Islet of Langerhans (tissue), 1 donor: ENCODE measurements at regions not wholly inside any gene's neighbourhood (a gene's known extent, or its start where the extent isn't known, plus 50 kb on each side); places are given as distances from the start of the nearest gene placed in this dataset.
"Not testable (repeated sequence)": the region's sequence is repeated elsewhere in the genome, so short reads cannot be mapped to it uniquely, and the experiment has no call there.

Source experiments
- FAIRE-seq: peaks from one replicate; lab custom pipeline; 2011; peaks lifted over from hg19 to GRCh38; lab: Jason Lieb, UNC

DNA sequence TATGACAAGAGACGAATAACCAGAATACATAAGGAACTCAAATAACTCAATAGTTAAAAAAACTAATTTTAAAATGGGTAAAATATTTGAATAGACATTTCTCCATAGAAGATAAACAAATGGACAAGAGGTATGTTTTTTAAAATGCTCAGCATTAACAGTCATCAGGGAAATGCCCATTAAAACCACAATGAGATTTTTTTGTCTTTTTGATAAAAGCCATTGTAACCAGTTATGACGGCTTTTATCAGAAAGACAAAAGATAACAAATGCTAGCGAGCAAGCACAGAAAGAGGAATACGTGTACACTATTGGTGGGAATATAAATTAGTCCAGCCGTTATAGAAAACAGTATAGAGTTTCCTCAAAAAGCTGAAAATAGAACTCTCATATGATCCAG lies 388.2 kb upstream of the INTU start:
- FAIRE-seq: no peak

DNA sequence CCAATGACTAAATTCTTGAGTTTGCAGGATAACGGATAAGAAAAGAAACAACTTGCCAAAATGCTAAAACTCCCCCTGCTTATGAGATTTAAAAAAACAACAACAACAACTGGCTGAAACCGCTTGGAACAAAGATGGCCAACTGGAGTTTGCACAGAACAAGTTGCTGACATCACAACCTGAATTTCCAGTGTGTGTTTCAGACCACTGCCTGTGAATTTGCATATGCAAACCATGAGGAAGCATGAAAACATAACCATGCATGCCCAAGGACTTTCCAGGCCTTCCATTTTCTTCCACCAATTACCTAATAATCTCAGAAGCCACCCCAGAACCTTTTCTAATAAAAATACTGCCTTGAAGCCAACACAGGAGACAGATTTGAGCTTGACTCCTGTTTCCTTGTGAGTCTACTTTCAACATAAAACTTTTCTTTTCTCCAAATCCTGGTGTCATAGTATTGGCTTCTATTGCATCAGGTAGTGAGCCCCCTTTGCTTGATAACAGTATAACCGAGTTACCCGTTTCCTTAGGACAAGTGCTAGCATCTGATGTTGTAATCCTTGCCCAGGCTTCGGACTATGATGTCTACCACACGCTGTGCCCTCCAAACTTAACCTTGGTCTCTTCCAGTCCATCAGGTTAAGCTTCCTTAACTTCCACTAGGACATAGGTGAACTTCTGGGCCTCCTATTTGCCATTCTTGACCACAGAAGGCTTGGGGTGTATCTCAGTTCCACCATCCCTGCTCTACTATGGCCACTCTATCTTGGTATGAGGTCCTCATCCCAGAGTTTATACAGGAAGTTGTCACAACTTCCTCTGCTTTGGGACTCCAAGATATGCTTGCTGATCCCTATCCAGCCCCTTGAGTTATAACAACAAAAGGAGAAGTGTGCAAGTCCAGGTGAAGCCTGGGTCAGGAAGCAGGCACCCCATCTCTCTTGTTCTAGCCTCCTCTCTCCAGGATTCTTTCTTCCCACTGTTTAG lies 385.5 kb upstream of the INTU start:
- FAIRE-seq: no peak

DNA sequence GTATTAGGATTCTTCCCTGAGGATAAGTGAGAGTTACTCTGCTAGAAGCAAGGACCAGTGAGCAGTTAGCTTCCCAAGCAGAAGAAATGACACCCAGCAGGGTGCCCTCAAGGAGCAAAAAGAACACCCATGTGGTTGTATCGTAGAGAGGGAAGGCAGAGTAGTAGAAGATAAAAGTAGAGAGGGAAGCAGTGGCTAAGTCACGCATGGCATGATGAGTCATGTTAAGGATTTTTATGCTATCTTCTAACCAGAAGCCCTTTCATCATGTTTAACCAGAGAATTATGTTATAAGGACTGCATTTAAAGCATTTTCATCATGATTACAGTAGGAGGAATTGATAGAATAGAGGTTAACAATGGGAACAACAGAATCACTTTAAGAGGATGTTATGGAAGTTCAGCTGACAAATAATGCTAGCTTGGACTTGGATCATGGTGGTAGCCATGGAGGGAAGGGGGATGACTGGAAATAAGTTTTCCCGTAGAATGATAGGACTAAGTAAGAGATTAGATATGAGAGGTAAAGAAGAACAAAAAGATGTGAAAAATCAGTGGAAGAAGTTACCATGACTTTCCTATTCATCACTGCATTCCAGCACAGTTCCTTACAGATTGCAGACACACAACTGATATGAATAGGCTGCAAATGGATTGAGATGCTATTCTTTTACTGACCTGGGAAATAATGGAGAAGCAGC lies 383.5 kb upstream of the INTU start:
- FAIRE-seq: no peak

DNA sequence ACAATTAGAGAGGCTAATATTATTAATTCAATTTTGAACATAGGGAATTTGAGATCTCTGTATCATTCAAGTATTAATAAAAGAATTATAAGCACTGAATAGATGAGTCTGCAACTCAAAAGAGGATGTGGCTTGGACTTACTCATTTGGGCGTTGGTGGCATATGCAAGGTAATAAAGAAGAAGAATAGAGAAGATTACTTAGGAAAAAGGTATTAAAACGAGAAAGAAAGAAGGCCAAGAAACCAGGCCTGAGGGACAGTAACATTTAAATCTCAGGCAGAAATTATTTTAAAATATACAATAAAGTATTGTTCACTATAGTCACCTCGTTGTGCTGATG lies 383.0 kb upstream of the INTU start:
- no peak for FAIRE-seq

GRCh38 chr4:127250577-127250976 lies 382.2 kb upstream of the INTU start:
- no peak for FAIRE-seq

DNA sequence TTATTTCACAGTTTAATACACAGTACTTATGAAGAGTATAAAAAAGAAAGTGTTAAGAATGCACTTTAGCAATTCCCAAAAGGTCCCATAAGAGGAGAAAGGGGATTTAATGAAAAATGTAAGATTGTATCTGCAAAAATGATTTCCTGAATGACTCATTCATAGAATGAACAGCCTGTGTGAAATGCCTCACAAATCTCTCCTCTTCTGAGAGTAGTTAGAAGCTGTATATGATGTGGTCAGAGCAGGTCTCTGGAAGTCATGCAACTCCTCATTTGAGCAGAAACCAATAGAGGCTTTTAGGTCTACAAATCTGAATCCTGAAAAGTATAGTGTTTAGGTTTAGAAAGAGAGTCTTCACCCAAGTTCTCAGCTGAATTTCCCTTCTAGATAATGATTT lies 381.3 kb upstream of the INTU start:
- FAIRE-seq: no peak

DNA sequence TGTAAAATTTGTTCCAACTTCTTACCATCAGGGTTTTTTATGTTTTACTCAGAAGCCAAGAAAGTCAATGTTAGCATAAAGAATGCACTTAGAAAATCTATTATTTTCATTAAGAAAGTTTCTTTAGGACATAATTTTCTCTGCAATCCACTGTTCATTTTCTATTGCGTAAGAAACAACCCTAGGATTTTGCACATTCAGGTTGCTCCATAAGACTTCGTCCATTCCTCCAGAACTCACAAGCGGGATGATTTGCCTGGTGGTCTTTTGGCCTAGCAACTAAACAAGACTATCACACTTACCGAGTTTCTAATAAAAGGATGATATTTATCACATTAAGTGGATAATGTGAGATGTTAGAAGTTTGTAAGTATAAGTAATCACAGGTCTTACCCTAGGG lies 376.3 kb upstream of the INTU start:
- FAIRE-seq: no peak

GRCh38 chr4:127261476-127261875 lies 371.3 kb upstream of the INTU start:
- no peak for FAIRE-seq

DNA sequence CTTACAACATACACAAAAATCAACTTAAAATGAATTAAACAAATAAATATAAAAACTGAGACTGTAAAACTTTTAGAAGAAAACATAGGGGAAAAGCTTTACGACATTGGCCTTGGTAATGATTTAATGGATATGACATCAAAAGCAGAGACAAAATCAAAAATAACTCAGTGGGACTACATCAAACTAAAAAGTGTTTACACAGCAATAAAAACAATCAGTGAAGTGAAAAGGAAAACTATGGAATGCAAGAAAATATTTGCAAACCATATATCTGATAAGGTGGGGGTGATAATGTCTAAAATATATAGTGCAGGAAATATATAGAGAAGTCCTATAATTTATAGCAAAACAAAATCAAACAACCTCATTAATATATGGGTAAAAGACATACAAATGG lies 364.4 kb upstream of the INTU start:
- no peak for FAIRE-seq

DNA sequence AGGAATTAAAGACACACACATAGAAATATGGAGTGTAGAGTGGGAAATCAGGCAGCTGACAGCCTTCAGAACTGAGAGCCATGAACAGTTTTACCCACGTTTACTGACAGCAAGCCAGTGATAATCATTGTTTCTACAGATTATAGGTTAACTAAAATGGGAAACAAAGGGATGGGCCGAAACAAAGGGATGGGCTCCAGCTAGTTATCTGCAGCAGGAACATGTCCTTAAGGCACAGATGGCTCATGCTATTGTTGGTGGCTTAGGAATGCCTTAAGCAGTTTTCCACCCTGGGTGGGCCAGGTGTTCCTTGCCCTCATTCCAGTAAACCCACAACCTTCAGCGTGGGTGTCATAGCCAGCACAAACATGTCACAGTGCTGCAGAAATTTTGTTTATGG lies 355.7 kb upstream of the INTU start:
- not testable (repeated sequence) for FAIRE-seq

DNA sequence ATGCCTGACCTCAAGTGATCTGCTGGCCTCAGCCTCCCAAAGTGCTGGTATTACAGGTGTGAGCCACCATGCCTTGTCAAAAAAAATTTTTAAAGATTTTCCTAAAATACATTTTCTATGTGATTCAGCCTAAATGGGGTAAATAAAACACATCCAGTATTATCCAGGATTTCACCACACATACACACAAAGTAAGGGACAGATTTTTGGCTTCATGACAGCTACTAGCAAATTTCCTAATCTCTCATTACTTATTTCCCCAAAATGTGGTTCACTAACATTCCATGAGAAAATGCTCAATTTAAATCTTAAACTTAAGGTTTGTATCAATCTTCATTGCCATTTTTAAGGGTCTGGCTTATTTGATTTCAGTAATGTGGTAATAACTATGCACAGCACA lies 348.5 kb upstream of the INTU start:
- FAIRE-seq: no peak

DNA sequence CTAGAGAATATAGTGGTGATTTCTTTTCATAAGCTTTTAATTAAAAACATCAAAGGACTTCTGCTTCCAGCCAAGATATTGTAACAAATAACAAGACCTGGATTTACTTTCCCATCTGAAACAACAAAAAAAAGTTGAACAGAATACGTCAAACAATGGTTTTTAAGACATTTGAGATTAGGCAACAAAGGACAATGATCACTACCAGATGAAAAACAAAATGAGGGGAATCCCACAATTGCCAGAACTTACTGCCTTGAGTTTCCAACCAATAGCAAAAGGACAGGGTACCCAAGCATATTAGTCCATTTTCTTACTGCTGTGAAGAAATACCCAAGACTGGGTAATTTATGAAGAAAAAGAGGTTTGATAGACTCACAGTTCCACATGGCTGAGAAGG lies 341.4 kb upstream of the INTU start:
- FAIRE-seq: no peak

DNA sequence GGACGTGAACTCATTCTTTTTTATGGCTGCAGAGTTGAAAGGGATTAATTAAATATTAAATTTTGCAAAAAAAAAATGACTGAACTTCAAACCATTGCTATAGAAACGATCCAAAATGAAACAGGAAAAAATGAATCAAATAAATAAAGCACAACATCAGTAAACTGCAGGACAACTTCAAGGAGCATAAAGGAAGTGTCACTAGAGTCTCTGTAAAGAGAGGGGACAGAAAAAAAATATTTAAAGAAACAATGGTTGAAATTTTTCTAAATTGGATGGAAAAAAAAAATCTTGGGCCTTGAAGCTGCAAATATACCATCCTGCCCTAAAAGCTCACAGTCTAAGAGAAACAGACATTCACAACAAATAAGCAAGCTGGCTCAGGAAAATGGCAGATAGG lies 339.3 kb upstream of the INTU start:
- FAIRE-seq: no peak

DNA sequence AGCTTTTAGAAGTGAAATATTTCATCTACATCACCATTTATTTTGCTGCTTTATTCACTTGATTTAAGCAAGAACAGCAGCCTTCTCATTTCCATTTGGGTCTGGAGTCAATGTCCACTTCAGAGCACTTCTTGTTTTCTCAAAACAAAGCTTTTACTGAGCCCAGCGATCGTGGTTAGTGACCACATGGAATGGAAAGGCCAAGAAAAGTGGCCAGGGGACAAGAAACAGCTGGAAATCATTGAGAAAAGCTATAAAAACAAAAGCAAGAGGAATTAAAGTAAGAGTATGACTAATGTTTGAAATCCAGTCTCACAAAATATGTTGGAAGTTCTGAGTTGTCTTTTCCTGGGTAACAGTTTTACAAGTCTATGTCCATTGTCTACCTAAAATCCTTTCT lies 328.4 kb upstream of the INTU start:
- FAIRE-seq: no peak

DNA sequence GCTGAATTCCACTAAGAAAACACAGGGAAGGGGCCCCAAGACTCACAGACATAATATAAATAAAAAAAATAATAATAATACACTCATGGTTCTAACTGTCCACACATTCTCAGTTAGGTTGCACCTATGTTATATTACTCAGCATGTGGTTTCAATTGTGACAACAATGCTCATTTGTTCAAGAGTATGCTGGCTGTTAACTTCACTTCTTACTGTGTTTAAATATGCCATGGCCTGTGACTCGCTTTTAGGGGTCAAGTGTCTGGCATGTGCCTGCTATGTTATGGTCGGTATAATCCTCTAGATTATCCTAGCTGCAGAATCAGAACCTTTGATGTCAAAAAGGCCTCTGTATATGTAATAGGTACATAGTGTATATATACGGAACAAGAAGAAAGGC lies 324.8 kb upstream of the INTU start:
- FAIRE-seq: no peak

- FAIRE-seq: no peak
These were observed 323.2 kb upstream of the INTU start for GRCh38 chr4:127309369-127310102.

DNA sequence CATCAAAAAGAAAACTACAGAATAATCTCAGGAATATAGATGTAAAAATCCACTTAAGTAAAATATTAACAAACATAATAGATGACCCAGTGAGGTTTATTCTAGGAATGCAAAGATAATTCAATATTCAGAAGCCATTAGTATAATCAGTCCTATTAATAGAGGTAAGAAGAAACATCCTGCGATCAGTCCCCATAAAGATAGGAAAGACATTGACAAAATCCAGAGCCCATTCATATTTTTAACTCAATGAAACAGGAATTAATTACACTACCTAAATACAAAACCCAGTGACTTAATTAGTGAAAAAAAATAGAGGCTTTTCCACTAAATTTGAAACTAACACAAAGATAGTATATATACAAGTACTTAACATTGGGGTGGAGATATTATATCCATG lies 321.4 kb upstream of the INTU start:
- no peak for FAIRE-seq

DNA sequence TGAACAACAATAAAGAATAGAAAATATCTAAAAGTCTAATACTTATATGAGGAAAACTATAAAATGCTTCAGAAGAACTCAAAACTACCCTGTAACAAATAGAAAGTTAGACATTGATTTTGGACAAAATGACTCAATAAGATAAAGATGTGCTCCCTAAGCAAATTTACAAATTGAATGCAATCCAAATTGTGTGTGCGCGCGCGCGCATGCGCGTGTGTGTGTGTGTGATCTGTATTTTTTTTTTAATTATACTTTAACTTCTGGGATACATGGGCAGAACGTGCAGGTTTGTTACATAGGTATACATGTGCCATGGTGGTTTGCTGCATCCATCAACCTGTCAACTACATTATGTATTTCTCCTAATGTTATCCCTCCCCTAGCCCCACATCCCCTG lies 320.8 kb upstream of the INTU start:
- no peak for FAIRE-seq

DNA sequence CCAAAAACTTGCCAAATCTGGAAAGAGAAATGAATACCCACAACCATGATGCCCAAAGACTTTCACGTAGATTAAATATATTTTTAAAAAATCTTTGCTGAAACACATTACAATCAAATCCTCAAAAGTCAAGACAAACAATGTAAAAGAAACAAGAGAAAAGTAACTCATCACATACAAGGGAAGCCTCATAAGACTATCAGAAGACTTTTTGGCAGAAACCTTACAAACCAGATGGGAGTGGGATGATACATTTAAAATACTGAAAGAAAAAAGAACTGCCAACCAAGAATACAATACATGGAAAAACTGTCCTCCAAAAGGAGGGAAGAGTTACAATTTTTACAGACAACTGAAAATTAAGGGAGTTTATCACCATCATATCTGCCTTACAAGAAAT lies 319.0 kb upstream of the INTU start:
- FAIRE-seq: no peak

- no peak for FAIRE-seq
These were observed 305.3 kb upstream of the INTU start for GRCh38 chr4:127327491-127327890.

GRCh38 chr4:127335073-127335620 lies 297.6 kb upstream of the INTU start:
- FAIRE-seq: no peak

GRCh38 chr4:127335732-127336131 lies 297.0 kb upstream of the INTU start:
- no peak for FAIRE-seq

- not testable (repeated sequence) for FAIRE-seq
These were observed 289.6 kb upstream of the INTU start for GRCh38 chr4:127343123-127343522.
